Chondrocyte (in vitro differentiated cells): ENCODE measurements at regions not wholly inside any gene's neighbourhood (a gene's known extent, or its start where the extent isn't known, plus 50 kb on each side); places are given as distances from the start of the nearest gene placed in this dataset.

ENCODE experiments used
- DNase-seq: peaks from one replicate; pipeline ENCODE4 v3.0.0; 2021; ENCODE audit warnings: mixed read lengths, low spot score
- H3K27ac Mint-ChIP-seq: one replicate; pipeline ENCODE4 v1.8.0; 2021; ENCODE audit warnings: mild to moderate bottlenecking, moderate library complexity, mixed read lengths; ENCODE audit not compliant: unreplicated experiment
- H3K27me3 Mint-ChIP-seq: 2 replicates; pipeline ENCODE4 v1.8.0; 2021; ENCODE audit warnings: low read depth, mixed read lengths
- H3K36me3 Mint-ChIP-seq: 2 replicates; pipeline ENCODE4 v1.8.0; 2021; ENCODE audit warnings: low read depth, mixed read lengths
- H3K4me1 Mint-ChIP-seq: 2 replicates; pipeline ENCODE4 v1.8.0; 2021; ENCODE audit warnings: low read depth, mild to moderate bottlenecking, mixed read lengths
- H3K4me3 Mint-ChIP-seq: one replicate; pipeline ENCODE4 v1.8.0; 2021; ENCODE audit warnings: mild to moderate bottlenecking, moderate library complexity, mixed read lengths; ENCODE audit not compliant: unreplicated experiment
- H3K9me3 Mint-ChIP-seq: 2 replicates; pipeline ENCODE4 v1.8.0; 2021; ENCODE audit warnings: low read depth, mixed read lengths
- TF ChIP-seq, protein P1 (sequence below): fragments of 200-600 bp; sonication (generic); IDR thresholded peaks from 2 replicates; pipeline ENCODE4 v1.5.0; 2021; ENCODE audit warnings: antibody characterized with exemption, mild to moderate bottlenecking, moderate library complexity

DNA sequence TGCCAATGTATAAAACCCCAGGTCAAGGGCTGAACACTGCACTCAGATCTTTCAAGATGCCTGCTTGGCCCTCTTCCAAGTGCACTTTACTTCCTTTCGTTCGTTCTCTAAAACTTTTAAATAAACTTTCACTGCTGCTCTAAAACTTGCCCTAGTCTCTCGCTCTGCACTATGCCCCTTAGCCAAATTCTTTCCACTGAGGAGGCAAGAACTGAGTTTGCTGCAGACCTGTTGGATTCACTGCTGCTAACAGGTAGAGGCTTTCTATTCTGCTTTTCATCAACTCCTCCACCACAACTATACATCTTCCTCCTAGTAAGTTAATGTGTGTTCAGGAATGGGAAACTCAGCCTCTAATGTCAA is 467.9 kb downstream of the MBD2 start:
- peaks cover 3% of the 10 kb centered on the region for H3K4me1 Mint-ChIP-seq
- H3K9me3 Mint-ChIP-seq: peaks cover 6% of the 10 kb centered on the region
- TF ChIP-seq, protein P1, sequence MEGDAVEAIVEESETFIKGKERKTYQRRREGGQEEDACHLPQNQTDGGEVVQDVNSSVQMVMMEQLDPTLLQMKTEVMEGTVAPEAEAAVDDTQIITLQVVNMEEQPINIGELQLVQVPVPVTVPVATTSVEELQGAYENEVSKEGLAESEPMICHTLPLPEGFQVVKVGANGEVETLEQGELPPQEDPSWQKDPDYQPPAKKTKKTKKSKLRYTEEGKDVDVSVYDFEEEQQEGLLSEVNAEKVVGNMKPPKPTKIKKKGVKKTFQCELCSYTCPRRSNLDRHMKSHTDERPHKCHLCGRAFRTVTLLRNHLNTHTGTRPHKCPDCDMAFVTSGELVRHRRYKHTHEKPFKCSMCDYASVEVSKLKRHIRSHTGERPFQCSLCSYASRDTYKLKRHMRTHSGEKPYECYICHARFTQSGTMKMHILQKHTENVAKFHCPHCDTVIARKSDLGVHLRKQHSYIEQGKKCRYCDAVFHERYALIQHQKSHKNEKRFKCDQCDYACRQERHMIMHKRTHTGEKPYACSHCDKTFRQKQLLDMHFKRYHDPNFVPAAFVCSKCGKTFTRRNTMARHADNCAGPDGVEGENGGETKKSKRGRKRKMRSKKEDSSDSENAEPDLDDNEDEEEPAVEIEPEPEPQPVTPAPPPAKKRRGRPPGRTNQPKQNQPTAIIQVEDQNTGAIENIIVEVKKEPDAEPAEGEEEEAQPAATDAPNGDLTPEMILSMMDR: no peak
- H3K27ac Mint-ChIP-seq: no peak overlapping the region
- H3K36me3 Mint-ChIP-seq: no peaks in the 10 kb centered on the region
- no peak for DNase-seq
- no peak overlapping the region for H3K4me3 Mint-ChIP-seq
- no peaks in the 10 kb centered on the region for H3K27me3 Mint-ChIP-seq

DNA sequence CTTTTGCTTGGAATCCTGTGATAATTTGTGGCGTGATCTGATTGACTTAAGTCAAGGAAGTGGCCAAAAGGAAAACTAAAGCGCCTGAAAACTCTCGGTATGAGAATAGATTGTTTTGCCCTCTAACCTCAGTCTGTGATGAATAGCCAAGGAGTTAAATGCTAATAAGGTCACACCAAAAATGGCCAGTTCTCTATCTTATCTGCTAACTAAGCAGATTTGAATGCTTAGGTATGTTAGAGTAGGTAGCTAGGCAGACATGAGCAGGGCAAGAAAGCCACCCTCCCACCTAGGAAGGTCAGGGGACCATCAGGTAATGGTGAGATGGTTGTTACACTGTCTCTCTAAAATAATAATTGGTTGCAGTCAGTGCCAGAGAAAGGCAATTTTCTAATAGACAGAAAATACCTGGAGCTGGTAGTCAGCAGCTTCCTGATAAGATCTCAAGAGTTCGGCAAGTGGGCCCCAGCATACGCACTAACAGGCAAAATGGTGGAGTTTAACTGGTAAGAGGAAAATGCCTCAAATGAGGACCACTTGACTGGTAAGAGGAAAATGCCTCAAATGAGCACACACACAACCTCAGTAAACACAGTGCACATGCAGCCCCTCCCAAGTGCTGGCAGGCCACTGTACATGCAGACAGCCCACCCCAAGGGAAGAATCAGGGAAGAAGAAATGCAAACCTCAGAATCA is 468.4 kb downstream of the MBD2 start:
- no peak overlapping the region for H3K27ac Mint-ChIP-seq
- no peaks in the 10 kb centered on the region for H3K36me3 Mint-ChIP-seq
- TF ChIP-seq, protein P1: no peak
- DNase-seq: no peak
- no peak overlapping the region for H3K4me3 Mint-ChIP-seq
- no peaks in the 10 kb centered on the region for H3K27me3 Mint-ChIP-seq
- peaks cover 3% of the 10 kb centered on the region for H3K4me1 Mint-ChIP-seq
- peaks cover 4% of the 10 kb centered on the region for H3K9me3 Mint-ChIP-seq

DNA sequence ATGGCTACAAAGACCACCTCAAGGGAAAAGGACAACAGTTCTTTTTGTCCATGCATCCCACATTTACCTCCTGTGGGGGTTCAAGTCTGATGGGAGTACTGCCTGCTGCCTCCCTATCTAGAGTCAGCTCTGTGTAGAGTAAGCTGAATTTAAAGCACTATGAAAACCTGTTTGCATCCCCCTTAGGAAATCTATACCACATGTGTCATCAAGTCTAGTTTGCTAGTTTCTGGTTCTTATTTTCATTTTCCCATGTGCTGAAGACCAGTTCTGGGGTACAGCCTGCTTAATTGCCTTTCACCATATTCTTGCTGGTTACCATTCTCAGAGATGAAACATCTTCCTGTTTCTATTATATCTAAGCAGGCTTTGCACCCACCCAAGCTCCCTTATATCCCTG is 470.3 kb downstream of the MBD2 start:
- H3K27ac Mint-ChIP-seq: no peak overlapping the region
- H3K4me1 Mint-ChIP-seq: peaks cover 3% of the 10 kb centered on the region
- H3K27me3 Mint-ChIP-seq: no peaks in the 10 kb centered on the region
- H3K9me3 Mint-ChIP-seq: peaks cover 2% of the 10 kb centered on the region
- DNase-seq: no peak
- TF ChIP-seq, protein P1: no peak
- no peaks in the 10 kb centered on the region for H3K36me3 Mint-ChIP-seq
- H3K4me3 Mint-ChIP-seq: no peak overlapping the region

DNA sequence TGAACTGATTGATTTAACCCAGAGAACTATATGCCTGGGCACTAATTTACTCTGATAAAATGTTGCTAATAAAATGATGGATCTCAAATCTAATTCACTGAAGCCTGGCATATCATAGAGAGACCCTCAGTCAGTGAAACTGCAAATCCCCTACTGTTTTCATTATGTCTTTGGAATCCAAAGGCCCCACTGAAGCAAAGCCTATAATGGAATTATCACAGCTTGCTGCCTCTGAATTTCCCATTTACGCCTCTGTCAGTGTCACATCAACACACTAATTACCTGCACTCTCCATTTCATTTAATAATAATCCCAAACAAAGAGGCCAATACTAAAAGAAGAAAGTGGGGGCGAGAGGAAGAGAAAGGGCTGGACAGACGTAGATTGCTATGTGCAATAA is 470.9 kb downstream of the MBD2 start:
- H3K4me3 Mint-ChIP-seq: no peak overlapping the region
- TF ChIP-seq, protein P1: no peak
- DNase-seq: no peak
- no peaks in the 10 kb centered on the region for H3K27me3 Mint-ChIP-seq
- H3K4me1 Mint-ChIP-seq: peaks cover 3% of the 10 kb centered on the region
- peaks cover 2% of the 10 kb centered on the region for H3K9me3 Mint-ChIP-seq
- H3K36me3 Mint-ChIP-seq: no peaks in the 10 kb centered on the region
- no peak overlapping the region for H3K27ac Mint-ChIP-seq

DNA sequence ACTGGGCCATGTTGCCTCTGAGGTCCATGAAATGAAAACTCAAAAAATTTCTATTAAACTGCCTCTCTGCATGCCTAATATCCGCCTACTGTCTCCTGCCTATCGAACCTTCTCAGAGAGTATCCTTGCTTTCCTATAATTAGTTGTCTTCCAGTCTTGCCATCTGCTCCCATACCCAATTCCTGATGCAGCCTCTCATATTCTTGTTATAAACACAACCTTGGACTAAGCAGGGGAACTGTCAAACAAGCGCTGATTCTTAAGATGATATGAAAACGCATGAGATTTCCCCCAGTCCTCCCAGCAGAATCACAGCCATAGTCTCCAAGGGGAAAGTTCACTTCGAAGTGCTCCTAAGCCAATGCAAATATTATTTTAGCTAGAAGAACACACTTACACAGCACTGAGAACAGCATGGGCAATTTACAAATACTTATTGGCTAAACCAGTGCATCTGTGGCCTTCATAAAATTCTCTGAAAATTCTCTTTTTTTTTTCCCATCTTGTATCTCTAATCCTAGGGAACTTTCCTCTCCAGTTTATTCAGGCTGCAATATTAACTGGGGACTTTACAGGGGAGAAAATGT is 471.6 kb downstream of the MBD2 start:
- H3K4me3 Mint-ChIP-seq: no peak overlapping the region
- H3K4me1 Mint-ChIP-seq: peaks cover 3% of the 10 kb centered on the region
- H3K27ac Mint-ChIP-seq: no peak overlapping the region
- H3K27me3 Mint-ChIP-seq: no peaks in the 10 kb centered on the region
- DNase-seq: no peak
- H3K36me3 Mint-ChIP-seq: no peaks in the 10 kb centered on the region
- H3K9me3 Mint-ChIP-seq: peaks cover 2% of the 10 kb centered on the region
- TF ChIP-seq, protein P1: no peak
